Epithelial cell of proximal tubule (primary cell): ENCODE measurements at regions not wholly inside any gene's neighbourhood (a gene's known extent, or its start where the extent isn't known, plus 50 kb on each side); places are given as distances from the start of the nearest gene placed in this dataset.

Source experiments
- DNase-seq: peaks from one replicate; pipeline ENCODE4 v3.0.0-alpha.2; 2011; ENCODE audit warnings: low read depth
- H3K4me3 ChIP-seq: 2 replicates; pipeline ENCODE4 v1.5.1; 2011; ENCODE audit warnings: low read depth, mild to moderate bottlenecking, low read length
- CTCF ChIP-seq: conservative IDR thresholded peaks from 2 replicates; pipeline ENCODE4 v1.5.1; 2012; ENCODE audit warnings: low read depth, mild to moderate bottlenecking, low read length

- DNase-seq = no peak
- H3K4me3 ChIP-seq = no peak overlapping the region
- TF ChIP-seq CTCF = no peak
Measured at GRCh38 chr5:58359981-58360380, 99.9 kb downstream of the PLK2 start.

GRCh38 chr5:58358501-58359178, 101.2 kb downstream of the PLK2 start:
- DNase-seq = no peak
- no peak for TF ChIP-seq CTCF
- no peak overlapping the region for H3K4me3 ChIP-seq

- no peak overlapping the region for H3K4me3 ChIP-seq
Measured at GRCh38 chr5:58357799-58358500, 101.9 kb downstream of the PLK2 start.

GRCh38 chr5:58357121-58357520, 102.8 kb downstream of the PLK2 start:
- no peak for TF ChIP-seq CTCF
- no peak for DNase-seq
- no peak overlapping the region for H3K4me3 ChIP-seq

More at GRCh38 chr5:58357799-58358500, 101.9 kb downstream of the PLK2 start:
- no peak for TF ChIP-seq CTCF
- DNase-seq = no peak

- TF ChIP-seq CTCF = no peak
Measured at GRCh38 chr5:58356662-58357061, 103.2 kb downstream of the PLK2 start.

GRCh38 chr5:58354827-58355226, 105.1 kb downstream of the PLK2 start:
- TF ChIP-seq CTCF = no peak
- DNase-seq = no peak
- H3K4me3 ChIP-seq = no peak overlapping the region

More at GRCh38 chr5:58356662-58357061, 103.2 kb downstream of the PLK2 start:
- no peak for DNase-seq
- no peak overlapping the region for H3K4me3 ChIP-seq
